ENCODE measurements at regions not wholly inside any gene's neighbourhood (a gene's known extent, or its start where the extent isn't known, plus 50 kb on each side); places are given as distances from the start of the nearest gene placed in this dataset.

DNA sequence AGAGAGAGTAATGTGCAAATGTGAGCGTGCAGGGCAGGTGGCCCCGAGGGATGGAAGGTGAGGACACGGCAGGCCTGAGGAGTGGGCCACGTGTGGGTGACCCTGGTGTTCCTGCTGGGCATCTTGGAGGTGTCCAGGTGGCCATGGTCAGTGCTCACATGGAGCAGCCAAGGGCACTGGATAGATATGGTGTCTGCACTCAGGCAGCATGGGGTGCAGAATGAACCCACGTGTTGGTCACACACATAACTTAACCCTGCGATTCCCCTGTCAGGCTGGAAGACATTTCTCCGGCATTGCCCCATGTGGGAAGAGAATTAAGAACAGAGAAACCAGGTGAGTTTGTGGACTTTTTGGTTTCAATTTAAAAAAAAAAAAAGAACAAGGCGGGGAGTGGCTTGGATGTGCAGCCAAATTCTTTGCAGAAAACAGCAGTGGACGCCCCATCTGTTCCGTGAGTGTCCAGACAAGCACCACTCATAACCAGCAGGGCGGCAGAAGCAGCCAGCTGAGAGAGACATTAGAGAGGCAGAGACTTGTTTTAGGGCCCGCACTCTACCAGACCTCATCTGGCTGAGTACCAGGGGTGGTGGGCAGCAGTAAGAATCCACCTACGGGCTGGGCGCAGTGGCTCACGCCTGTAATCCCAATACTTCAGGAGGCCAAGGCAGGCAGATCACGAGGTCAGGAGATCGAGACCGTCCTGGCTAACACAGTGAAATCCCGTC lies 249.8 kb downstream of the ACKR3 start:
- TF ChIP-seq CTCF (IDR thresholded peaks at IDR 0.05; ENCODE audit: poor library complexity) (no peak), EZH2 (IDR thresholded peaks at IDR 0.05; ENCODE audit: borderline replicate concordance) (no peak), EZH2phosphoT487 (IDR thresholded peaks at IDR 0.05; ENCODE audit: low read depth, severe bottlenecking, unreplicated experiment) (no peak)
